ENCODE measurements at regions not wholly inside any gene's neighbourhood (a gene's known extent, or its start where the extent isn't known, plus 50 kb on each side); places are given as distances from the start of the nearest gene placed in this dataset.

DNA sequence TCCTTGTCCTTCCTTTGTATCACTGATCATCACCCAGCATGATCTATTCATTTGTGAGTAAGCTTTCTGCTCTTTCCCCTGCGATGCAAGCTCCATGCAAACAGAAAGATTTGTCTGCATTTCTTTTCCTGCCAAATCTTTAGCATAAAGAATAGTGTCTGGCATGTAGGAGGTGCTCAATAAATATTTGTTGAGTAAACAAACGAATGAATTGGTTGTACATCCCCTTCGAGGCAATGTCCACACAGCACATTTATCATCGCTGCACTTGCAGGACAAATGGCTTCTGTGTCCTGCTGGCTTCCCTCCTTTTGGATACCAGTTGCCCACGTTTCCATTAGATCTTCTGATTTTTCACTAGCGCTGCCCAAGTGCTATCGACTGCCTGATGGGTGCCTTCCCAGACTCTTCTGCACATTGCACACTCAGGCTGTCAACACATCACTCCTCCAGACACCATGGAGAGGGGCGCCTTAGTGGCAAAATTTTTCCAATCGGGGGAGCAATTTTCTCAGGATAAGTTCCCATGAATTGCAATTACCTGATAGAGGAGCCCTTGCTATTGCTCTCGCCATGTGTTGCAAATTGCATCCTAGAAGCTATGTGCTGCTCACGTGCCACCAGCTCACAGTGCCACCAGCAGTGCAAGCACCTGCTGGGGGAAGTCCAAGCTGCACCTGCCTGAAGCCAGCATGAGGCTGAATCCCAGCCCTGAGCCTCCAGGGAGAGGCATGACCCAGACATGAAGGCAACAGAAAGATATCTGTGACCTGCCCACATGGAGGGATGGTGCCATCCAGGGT, 206.6 kb downstream of the KIF26A start:
- peak; percentile 66 for DNase-seq

DNA sequence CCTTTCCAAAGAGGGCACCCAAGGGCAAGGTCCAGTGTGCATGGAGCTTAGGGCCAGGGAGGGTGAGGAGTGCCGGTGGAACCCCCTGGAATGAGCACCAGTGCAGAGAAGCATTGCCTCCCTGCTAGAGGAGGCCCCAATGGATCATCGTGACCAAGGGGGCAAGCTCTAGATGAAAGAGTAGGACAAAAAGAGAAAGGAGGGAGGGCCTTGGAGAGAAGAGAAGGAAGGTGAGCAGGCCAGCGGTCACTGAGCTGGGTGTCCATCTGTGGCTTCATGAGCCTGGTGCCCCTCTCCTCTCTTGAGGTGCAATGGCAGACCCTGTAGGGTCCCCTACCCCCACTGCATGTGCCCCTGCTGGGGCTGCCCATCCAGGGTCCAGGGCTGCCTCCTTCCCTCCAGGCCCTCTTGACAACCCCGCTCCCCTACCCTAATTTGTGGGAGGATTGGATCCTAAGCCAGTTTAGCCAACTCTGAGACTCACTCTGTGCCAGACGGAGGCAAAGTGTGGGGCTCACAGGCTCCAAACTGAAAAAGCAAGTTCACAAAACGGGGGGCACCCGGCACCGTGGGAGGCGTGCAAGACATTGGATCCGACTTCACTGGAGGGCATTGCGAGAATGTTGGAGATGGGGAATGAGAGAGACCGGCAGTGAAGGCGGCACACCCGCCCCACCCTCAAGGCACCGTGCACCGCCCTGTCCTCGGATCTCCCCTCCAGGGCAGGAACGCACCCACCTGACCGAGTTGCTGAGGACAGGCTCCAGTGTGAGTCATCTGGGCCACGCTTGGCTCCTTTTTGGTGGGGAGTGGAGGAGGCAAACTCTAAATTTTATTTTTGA, 207.5 kb downstream of the KIF26A start:
- no peak for DNase-seq

DNA sequence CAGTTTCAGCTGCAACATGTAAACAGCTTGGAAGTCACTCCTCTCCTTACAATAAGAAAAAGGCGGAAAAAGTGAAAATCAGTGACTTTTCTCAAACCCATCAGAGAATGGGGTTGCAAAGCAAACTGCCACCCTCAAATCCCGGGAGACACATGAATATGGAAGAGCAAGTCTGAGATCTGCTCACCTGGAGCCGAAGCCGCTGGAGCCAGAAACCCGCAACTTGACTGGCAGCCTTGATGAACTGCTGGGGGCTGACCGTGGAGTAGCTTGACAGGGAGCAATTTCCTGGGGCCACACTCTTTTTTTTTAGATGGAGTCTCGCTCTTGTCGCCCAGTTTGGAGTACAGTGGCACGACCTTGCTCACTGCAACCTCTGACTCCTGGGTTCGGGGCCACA, 208.2 kb downstream of the KIF26A start:
- no peak for DNase-seq

DNA sequence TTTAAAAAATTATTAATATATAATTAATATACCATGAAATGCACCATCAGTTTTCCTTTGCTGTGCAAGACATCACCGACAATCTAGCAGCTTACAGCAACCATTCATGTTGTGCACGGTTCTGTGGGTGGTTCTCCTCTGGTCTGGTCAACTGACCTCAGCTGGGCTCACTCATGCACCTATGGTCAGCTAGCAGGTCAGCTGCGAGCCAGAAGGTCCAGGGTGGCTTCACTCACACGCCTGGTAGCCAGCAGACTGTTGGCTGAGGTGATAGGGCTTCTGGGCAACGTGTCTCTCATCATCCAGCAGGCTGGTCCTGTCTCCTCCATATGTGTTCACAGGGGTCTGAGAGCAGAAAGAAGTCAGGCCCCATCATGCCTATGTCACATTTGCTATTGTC, 210.4 kb downstream of the KIF26A start:
- no peak for DNase-seq

DNA sequence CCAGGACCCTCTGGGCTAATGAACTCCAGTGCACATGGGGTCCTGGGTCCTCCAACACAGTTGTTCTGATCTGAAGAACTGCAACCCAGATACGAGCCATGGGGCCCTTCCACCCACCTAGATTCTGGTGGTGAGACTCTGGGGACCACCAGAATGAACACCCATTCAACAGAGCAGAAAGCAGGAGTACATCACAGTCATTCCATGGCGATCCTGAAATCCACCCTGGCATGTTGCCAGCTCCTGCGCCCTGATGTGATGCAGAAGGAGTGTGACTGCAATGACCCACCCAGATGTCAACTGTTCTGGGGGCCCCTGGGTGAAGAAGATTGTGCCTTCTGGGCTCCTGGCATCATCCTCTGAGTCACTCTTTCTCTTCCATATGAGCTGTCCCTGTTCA, 211.6 kb downstream of the KIF26A start:
- DNase-seq = peak; percentile 43

DNA sequence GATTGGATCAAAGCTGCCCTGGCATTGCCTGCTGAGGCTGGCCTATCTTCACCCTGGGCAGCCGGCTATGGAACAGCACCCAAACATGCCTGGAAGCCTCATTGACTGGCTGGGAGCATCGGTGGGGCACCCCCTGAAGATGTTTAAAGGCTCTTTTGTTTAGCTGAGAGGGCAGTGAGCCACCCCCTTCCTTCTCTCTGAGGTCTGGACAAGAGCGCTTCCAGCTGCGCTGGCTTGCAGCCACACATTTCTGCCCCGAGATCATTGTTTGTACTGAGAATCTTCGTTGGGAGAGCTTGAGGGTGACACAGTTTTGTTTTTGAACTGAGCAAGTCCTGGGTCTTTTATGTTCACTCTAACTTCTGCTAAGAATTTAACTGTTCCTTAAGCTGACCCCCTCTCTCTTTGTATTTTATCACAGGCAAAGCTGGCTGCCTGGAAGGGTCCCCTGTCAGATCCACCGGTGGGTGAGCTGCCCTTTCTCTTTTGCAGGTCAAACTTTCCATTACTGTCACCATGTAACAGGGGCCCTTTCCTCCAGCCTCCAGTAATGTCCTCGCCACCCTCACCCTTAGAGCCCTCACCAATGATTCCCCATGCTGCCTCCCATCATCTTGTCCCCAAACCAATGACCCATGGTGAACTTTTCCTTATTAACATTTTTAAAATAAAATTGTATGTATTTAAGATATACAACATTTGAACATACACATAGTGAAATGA, 212.2 kb downstream of the KIF26A start:
- DNase-seq = peak; percentile 65

DNA sequence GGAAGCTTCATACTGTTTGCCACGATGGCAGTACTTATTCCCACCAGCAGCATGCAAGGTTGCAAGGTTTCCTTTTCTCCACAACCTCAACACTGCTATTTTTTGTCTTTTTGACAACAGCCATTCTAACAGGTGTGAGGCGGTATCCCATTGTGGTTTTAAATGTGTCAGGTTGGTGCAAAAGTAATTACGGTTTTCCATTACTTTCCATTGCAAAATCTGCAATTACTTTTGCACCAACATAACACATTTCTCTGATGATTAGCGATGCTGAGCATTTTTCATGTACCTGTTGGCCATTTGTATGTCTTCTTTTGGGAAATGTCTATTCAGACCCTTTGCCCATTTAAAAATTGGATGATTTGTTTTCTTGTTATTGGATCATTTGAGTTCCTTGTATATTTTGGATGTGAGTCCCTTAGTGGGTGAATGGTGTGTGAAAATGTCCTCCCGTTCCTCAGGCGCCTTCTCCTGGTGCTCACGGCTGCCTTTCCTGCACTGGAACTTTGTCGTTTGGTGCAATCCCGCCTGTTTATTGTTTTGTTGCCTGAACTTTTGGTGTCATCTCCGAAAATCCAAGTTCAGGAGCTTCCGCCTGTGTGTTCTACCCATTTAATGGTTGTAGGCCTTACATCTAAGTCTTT, 213.6 kb downstream of the KIF26A start:
- DNase-seq = no peak

DNA sequence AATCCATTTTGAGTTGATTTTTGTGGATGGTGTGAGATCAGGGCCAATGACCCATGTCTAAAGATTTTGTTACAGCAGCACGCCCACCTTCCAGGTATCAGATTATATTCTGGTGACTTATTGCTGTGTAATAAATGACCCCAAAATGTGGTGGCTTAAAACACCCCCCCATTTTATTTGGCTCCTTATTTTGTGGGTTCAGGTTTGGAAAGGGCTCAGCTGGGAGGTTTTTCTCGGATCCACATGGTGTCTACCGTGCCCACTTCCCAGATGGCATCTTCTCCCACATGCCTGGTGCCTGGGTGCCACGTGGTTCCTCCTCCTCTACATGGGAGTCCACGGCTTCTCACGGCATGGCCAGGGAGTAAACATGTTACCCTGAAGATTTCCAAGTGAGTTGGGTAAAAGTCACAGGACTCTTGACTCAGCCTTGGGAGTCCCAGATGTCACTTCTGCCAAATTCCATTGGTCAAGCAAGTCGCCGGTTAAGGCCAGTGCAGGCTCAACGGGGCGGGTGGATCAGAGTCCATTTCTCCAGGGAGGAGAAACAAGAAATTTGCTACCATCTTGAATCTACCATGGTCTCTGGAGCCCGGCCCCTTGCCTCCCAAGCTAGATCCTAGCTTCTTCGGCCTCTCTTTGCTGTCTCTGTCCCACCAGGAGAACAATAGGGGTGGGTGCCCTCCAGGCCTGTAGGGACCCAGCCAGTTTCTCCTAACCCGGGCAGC, 214.3 kb downstream of the KIF26A start:
- DNase-seq = no peak

DNA sequence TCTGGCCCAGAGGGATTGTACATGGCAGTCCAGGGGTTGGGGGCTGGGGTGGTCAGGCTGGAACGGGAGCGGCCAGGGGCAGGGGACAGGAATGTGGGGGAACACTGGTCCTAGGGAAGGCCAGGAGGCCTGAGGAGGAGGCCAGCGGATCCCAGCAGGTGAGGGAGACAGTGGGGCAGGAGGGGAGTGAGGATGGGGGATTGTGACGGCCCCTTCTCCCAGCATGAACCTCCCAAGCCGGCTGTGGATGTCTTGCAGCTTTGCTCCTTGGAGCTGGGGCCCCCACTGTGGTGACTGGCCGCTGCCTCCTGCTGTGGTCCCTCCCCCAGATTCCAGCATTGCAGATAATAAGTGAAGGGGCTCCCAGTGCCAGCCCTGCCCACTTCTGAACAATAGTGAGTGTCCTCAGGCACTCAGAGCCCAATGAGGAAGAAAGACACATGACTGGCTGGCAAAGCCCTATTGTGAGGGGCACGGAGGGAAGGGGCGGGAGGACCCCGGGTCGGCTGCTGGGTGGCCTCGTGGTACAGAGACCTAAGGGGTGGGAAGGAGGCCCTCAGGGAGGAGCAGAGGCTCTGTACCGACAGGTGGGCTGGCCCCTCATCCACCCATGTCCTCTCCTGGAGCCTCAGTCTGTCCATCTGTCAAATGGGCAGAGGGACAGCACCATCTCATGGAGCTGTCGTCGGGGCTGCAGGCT, 215.0 kb downstream of the KIF26A start:
- DNase-seq = no peak

DNA sequence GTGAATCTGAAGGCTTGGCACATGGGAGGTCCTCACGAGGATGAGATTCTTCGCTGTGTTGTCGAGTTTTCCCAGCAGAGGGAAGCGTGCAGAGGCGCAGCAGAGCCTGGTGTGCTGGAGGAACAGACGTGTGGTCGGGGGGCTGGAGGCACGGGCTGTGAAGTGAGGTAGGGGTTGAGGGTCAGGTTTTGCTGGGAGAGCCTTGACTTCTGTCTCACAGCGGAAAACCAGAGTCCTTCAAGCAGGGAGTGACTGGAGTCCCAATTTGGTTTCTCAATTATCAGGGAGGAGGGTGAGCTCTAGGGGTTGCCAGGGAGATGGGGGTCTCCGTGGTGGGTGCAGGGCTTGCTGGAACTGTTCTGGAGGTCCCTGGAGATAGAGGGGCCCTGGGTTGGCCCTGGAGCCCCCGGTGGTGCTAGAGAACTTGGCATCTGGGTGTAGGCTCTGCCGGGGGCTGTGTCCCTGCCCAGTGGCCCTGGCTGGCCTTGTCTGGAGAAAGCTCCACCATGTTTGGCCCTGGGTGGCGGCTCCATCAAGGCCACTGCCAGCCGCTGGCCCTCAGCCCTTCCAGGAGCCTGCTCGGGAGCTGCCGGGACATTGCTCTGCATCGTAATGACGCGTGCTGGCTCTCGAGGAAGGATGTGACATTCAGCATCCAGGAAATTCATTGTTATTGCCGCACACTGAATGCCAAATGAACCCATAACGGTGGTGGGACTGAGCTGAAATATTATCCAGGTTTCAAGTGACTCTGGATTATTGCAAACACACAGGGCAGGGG, 215.7 kb downstream of the KIF26A start:
- DNase-seq = peak; percentile 14

DNA sequence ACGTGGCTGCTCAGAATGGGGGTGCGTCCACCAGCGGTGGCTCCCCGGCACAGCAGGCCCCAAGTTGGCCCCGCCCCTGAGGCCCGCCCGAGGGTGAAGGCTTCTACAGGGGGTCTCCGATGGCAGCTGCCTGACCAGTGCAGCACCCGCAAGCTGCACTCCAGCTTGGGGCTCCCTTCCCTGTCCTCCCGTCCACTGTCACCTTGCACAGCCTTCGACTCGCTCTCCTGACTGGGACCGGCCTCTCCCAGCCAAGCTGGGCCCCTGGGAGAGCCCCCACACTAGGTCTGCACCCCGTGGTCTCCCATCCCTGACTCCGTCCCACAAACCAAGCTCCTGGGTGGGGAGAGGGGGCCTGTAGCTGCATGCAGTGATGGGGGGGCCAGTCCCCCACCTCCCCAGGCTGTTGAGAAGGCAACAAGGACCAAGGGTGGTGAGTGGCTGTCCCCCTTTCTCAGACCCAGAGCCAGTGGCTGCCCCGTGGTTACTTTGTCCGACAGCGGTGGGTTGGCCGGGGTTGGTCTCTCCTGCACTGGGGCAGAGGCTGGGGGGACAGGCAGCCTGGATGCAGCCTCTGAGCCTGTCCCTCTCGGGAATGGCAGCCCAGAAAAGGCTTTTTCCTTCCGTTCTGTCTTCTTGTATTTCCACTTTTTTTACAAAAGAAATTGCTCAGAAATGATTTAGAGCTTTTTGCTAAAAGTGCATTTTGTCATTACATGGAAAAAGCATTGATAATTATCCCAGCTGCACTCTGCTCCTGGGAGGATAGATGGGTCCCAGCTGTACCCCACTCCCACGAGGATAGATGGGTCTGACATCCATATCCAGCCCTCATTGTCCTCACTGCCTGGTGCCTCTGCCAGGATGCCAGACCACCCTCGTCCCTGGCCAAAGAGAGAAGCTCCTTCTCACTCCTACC, 217.0 kb downstream of the KIF26A start:
- no peak for DNase-seq

DNA sequence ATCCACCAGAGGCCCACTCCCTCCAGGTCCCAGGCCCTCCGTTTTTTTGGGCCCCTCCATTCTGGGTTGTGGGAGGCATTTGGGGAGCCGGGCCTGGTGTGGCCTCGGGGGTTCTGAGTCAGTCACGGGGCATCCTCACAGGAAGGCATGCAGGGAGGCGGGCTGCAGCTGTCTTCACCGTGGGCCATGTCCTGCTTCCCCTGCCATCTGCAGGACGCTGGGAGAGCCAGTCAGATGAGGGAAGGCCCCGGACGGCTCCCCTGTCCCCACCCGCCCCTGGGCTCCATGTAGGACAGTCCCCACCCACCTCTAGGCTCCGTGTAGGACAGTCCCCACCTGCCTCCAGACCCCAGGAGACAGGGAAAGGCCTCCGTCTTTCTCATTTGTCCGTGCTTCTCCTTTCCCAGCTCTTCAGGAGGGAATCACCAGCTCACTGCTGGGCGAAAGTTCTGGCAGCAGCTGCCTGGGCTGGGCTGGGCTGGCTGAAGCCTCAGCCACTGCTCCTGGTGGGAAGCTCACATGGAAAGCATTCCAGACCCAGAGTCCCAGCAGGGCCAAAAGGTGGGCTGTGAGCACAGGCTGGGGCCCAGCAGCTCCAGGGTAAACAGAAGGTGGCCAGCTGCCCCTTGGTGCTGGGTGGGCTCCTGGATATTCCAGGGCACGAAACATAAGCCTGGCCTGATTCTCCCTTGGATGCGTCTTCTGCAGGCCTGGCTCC, 217.8 kb downstream of the KIF26A start:
- no peak for DNase-seq

DNA sequence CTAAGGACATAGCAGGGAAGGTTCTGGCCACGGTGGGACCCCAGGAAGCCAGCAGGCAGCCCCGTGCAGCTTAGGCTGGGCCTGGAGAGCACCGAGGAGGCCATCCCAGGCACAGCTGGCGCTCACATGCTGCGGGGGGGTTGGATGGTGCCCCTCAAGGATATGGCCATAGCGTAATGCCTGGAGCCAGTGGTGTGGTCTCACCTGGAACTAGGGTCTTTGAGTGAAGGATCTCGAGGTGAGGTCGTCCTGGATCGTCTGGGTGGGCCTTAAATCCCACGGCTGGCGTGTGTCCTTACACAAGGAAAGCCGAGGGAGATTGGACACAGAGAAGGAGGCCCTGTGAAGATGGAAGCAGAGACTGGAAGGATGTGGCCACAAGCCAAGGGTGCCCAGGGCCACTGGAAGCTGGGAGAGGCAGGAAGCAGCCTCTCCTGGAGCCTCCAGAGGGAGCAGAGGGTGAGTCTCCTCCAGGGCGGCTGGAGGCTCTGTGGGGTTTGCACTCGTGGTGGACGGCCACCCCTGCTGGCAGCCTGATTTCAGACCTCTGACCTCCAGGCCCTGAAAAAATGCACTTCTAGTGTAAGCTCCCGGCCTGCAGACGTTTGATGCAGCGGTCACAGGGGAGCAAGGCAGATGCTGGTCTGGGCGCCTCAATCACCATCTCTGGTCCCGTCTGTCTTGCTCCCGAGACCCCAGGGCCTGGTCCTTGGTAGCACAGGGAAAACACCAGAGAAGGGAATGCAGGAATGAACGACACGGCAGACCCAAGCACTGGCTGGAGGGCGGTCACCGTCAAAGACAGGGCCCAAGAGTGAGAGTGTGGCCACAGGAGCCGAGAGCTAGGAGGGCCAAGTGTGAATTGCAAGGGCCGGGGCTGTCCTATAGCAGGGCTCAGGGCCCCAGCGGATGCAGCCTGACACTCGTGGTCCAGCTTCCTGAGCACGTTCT, 218.6 kb downstream of the KIF26A start:
- no peak for DNase-seq

DNA sequence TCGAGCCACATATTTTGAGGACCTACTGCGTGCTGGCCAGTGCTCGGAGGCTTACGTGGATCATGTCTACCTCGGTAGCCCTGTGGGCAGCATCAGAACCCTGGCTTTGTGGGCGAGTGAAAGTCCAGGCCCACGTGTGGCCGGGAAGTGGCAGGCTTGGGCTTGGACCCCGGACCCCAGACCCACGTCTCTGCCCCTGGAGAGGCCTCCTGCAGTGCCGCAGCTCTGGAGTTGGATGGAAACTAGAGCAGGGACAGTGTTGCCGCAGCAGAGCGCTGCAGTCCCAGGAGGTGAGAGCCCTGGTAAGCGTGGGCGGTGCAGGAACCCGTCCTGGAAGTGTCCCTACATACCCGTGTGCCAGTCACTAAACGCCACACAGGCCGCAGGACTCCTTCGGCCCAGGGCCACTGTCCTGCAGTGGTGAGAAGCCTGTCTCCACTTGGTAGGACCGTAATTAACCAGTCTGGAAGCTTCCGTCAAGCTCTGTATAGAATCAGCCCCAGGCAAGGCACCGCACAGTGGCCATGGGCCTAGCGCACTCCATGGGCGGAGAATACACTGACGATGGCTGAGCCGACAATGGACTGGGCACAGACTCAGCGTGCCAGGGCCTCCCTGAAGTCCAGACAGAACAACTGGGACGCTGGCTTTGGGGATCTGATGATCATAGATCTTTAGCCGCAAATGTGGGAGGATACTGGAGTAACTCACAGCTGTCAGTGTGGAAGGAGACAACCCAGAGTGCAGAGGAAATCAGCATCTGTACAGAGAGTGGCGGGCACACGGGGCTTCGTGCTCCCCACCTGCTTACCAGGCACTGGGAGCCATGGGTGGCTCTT, 219.5 kb downstream of the KIF26A start:
- no peak for DNase-seq

DNA sequence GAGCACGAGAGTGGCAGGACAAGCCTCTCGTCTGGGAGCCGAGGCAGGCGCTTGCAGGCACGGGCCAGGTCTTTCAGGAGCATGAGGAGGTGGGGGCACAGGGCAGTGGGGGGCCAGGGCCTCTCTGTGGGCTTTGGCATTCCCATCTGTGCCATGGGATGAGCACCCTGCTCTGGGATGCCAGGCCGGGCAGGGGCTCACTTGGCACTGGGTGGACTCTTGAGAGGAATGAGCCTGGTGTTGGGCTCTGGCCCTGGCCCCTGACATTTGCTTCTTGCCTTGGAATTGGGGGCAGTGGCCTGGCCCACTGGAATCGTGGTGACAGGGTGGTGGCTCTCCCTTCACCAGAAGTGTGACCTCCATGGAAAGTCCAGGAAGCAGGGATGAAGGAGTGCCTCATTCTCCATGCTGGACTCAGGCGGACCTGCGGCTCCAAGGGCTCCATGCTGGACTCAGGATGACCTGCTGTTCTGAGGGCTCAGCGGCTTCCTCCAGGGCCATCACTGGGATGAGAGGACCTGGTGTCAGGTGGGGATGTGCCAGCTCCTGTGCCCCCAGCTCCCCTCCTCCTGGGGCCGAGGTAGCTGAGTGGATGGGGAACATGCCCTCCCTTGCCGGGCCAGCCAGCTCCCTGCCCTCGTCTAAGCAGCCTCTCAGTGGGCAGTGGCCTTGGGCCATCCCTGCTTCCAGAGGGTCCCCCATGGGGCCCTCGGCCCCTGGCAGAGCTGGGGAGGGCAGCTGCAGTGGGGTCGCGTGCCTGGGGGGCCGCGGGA, 220.3 kb downstream of the KIF26A start:
- no peak for DNase-seq

All from NCI-H1092 treated with DMSO at 0.1 percent for 48 hours (cell line).